ENCODE measurements at regions not wholly inside any gene's neighbourhood (a gene's known extent, or its start where the extent isn't known, plus 50 kb on each side); places are given as distances from the start of the nearest gene placed in this dataset.

- Histone ChIP-seq H3K27ac (no peak overlapping the region), H3K4me1 (ENCODE audit: control insufficient read depth in 1 of 2, low read depth in 2 of 2) (no peaks in the 10 kb centered on the region), H3K36me3 (no peaks in the 10 kb centered on the region), H3K9me3 (no peaks in the 10 kb centered on the region), H3K4me3 (no peak overlapping the region), H3K27me3 (replicated peaks; ENCODE audit: insufficient read depth) (no peaks in the 10 kb centered on the region)
- no peak for ATAC-seq (ENCODE audit: insufficient number of reproducible peaks, low FRiP score, low read depth)
- no peak for TF ChIP-seq CTCF (IDR thresholded peaks at IDR 0.05)
- no peak for DNase-seq (ENCODE audit: low spot score)
These were observed 192.5 kb upstream of the SORCS1 start for GRCh38 chr10:107357033-107357432.

- ATAC-seq (ENCODE audit: insufficient number of reproducible peaks, low FRiP score, low read depth), result no peak
- no peak for TF ChIP-seq CTCF (IDR thresholded peaks at IDR 0.05)
- H3K27ac ChIP-seq, result no peak overlapping the region
These were observed 191.9 kb upstream of the SORCS1 start for GRCh38 chr10:107356396-107356795.

GRCh38 chr10:107342711-107343110 lies 178.2 kb upstream of the SORCS1 start:
- Histone ChIP-seq H3K36me3 (no peaks in the 10 kb centered on the region), H3K9me3 (no peaks in the 10 kb centered on the region), H3K4me3 (no peak overlapping the region), H3K27ac (no peak overlapping the region), H3K27me3 (replicated peaks; ENCODE audit: insufficient read depth) (no peaks in the 10 kb centered on the region), H3K4me1 (ENCODE audit: control insufficient read depth in 1 of 2, low read depth in 2 of 2) (no peaks in the 10 kb centered on the region)
- ATAC-seq (ENCODE audit: insufficient number of reproducible peaks, low FRiP score, low read depth), result no peak
- TF ChIP-seq CTCF (IDR thresholded peaks at IDR 0.05), result no peak
- no peak for DNase-seq (ENCODE audit: low spot score)

More at GRCh38 chr10:107356396-107356795, 191.9 kb upstream of the SORCS1 start:
- no peak overlapping the region for H3K4me3 ChIP-seq
- H3K36me3 ChIP-seq, result no peaks in the 10 kb centered on the region
- H3K4me1 ChIP-seq (ENCODE audit: control insufficient read depth in 1 of 2, low read depth in 2 of 2), result no peaks in the 10 kb centered on the region
- no peaks in the 10 kb centered on the region for H3K27me3 ChIP-seq (replicated peaks; ENCODE audit: insufficient read depth)
- DNase-seq (ENCODE audit: low spot score), result no peak
- H3K9me3 ChIP-seq, result no peaks in the 10 kb centered on the region

- Histone ChIP-seq H3K27ac (no peak overlapping the region), H3K9me3 (no peaks in the 10 kb centered on the region), H3K27me3 (replicated peaks; ENCODE audit: insufficient read depth) (no peaks in the 10 kb centered on the region), H3K36me3 (no peaks in the 10 kb centered on the region), H3K4me1 (ENCODE audit: control insufficient read depth in 1 of 2, low read depth in 2 of 2) (no peaks in the 10 kb centered on the region), H3K4me3 (no peak overlapping the region)
- DNase-seq (ENCODE audit: low spot score), result no peak
- ATAC-seq (ENCODE audit: insufficient number of reproducible peaks, low FRiP score, low read depth), result no peak
- TF ChIP-seq CTCF (IDR thresholded peaks at IDR 0.05), result no peak
These were observed 176.8 kb upstream of the SORCS1 start for GRCh38 chr10:107341281-107341680.

GRCh38 chr10:107340326-107340725 lies 175.8 kb upstream of the SORCS1 start:
- Histone ChIP-seq H3K4me1 (ENCODE audit: control insufficient read depth in 1 of 2, low read depth in 2 of 2) (no peaks in the 10 kb centered on the region), H3K36me3 (no peaks in the 10 kb centered on the region), H3K27ac (no peak overlapping the region), H3K27me3 (replicated peaks; ENCODE audit: insufficient read depth) (no peaks in the 10 kb centered on the region), H3K9me3 (no peaks in the 10 kb centered on the region), H3K4me3 (no peak overlapping the region)
- ATAC-seq (ENCODE audit: insufficient number of reproducible peaks, low FRiP score, low read depth) (no peak), DNase-seq (ENCODE audit: low spot score) (no peak)
- no peak for TF ChIP-seq CTCF (IDR thresholded peaks at IDR 0.05)
